NCI-H1048 (cell line): ENCODE measurements at regions not wholly inside any gene's neighbourhood (a gene's known extent, or its start where the extent isn't known, plus 50 kb on each side); places are given as distances from the start of the nearest gene placed in this dataset.
"Not testable (repeated sequence)": the region's sequence is repeated elsewhere in the genome, so short reads cannot be mapped to it uniquely, and the experiment has no call there.

ENCODE experiments used
- DNase-seq: peaks from one replicate; lab custom pipeline; 2025; lab: John Stamatoyannopoulos, UW

GRCh38 chr3:193119926-193120325, 121.1 kb upstream of the PLAAT1 start:
- no peak for DNase-seq

DNA sequence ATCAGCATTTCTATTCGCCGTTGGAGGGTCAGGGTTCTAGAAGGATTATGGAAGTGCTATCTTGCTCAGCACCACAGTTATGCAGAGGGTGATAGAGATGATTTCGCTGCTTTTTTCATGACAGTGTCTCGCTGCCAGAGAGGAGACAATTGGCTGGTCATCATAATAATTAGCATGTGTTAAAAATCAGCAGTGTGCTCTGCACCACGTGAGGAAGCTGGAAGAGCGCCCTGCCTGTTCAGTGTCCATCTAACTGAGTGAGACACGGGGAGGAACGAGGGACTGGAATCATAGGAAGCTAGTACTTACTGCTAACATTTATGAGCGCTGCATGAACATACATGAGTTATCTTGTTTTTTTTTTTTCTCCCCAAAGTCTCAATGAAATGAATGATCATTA, 116.2 kb upstream of the PLAAT1 start:
- DNase-seq = no peak

GRCh38 chr3:193129607-193130006, 111.4 kb upstream of the PLAAT1 start:
- DNase-seq = no peak

DNA sequence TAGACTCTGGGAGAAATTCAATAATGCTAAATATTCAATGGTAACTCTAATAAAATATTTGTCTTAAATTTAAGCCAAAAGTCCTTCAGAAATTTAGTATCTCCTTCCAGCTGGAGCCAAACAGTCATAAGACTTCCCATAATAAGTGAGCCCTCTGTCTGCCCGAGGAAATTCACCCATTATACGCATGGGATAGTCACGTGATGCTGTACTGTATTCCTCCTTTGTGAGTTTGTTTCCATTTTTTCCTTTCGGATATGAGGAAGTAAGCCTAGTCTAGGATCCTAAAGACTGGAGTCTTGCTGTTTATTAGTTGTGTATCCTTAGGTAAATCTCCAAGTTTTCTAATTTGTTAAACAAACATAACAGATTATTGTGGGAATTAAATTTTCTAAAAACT, 110.4 kb upstream of the PLAAT1 start:
- DNase-seq = no peak

DNA sequence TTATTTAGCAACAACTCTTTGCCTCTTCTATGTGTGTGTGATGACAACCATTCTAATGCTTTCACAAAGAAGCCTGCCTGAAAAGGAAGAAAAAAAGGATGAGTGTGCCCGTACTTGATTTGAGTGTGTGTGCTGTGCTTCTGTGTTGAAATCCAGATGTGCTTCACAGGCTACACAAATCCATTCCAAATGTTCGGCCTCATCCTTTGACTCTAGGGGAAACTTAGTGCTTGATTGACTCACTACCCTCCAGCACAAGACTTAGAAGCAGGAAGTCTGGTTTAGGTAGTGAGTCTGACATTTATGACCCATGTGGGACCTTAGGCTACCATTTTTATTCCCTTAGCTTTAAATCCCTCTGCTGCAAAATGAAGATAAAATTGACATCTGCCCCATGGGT, 108.8 kb upstream of the PLAAT1 start:
- no peak for DNase-seq

DNA sequence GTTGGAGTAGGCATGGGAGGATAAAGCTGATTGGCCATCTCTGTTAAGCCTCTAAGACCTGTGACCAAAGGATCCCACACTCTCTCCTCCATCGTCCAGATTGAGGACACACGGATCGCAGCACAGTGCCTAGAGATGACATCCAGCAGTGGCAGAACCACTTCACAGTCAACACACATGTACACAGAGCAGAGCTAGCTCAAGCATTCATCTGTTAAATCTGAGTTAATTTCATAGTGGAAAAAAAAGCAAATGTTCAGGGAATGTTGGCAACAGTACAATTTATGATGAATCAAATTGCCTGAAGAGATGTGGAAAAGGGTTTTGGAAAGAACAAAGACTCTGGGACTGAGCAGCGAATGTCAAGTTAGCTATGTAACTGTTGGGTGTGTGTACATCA, 108.1 kb upstream of the PLAAT1 start:
- no peak for DNase-seq

DNA sequence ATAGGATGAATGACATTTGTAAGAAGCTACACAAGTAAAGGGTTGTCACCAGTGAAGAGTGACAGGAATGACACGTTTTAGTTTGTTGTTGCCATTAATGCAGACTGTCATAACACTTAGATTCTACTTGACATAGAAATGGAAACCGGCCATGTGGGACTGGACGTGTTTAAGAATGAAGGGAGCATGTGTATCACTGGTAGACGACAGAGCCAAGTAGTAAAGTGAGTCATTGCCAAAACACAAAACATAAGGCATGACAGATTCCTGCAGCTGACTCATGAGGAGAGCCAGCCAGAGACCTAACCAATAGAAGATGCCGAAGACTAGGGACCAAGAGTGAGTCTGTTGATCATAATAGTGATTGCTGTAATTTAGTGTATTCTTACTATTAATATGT, 106.2 kb upstream of the PLAAT1 start:
- DNase-seq = no peak

GRCh38 chr3:193140381-193140780, 100.6 kb upstream of the PLAAT1 start:
- no peak for DNase-seq

DNA sequence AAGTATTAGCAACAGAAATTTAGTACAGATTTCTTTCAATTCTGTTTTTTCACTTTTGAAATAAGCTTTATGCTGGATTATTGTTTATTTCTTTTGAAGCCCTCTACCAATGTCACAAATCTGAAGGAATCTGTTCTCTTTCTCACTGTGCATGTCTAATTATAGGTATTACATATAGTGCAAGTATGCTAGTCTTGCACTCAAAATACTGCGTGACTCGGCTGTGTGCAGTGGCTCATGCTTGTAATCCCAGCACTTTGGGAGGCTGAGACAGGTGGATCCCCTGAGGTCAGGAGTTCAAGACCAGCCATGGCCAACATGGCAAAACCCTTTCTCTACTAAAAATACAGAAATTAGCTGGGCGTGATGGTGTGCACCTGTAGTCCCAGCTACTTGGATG, 95.8 kb upstream of the PLAAT1 start:
- no peak for DNase-seq

GRCh38 chr3:193148688-193149473, 92.1 kb upstream of the PLAAT1 start:
- DNase-seq = no peak

- DNase-seq = no peak
These were observed 91.0 kb upstream of the PLAAT1 start for GRCh38 chr3:193149998-193150397.

- DNase-seq = not testable (repeated sequence)
These were observed 85.8 kb upstream of the PLAAT1 start for GRCh38 chr3:193155044-193155781.

- no peak for DNase-seq
These were observed 84.0 kb upstream of the PLAAT1 start for GRCh38 chr3:193157051-193157450.

- no peak for DNase-seq
These were observed 75.4 kb upstream of the PLAAT1 start for GRCh38 chr3:193165431-193166120.

GRCh38 chr3:193168931-193169330, 72.1 kb upstream of the PLAAT1 start:
- DNase-seq = no peak

DNA sequence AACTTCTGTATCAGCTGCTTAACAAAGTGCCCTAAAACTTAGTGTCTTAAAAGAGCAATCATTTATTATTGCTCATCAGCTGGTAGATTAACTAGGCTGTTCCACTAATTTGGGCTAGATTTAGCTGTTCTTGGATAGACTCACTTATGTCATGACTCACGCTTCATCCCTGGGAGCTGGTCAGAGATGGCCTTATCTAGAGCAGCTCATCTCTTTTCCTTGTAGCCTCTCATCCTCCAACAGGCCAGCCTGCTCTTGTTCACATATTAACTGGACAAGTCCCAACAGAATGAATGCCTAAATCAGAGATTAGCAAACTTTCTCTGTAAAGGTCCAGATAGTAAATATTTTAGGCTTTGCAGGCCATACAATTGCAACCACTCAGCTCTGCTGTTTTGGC, 66.9 kb upstream of the PLAAT1 start:
- DNase-seq = no peak

- not testable (repeated sequence) for DNase-seq
These were observed 61.5 kb upstream of the PLAAT1 start for GRCh38 chr3:193179332-193180012.

GRCh38 chr3:193187070-193187722, 53.8 kb upstream of the PLAAT1 start:
- no peak for DNase-seq

- no peak for DNase-seq
These were observed 50.8 kb upstream of the PLAAT1 start for GRCh38 chr3:193190146-193190786.
